Astrocyte (in vitro differentiated cells and primary cell): ENCODE measurements at regions not wholly inside any gene's neighbourhood (a gene's known extent, or its start where the extent isn't known, plus 50 kb on each side); places are given as distances from the start of the nearest gene placed in this dataset.

Experiments
- EZH2 ChIP-seq: IDR thresholded peaks from 2 replicates; pipeline ENCODE4 v1.6.1; 2012; ENCODE audit warnings: mild to moderate bottlenecking, low read length, inconsistent platforms; ENCODE audit not compliant: insufficient read depth
- TF ChIP-seq, protein P1 (sequence below): IDR thresholded peaks from 2 replicates; pipeline ENCODE4 v1.5.1; 2011; ENCODE audit warnings: low read depth, mild to moderate bottlenecking, inconsistent platforms, low read length, moderate library complexity; ENCODE audit not compliant: insufficient read depth

DNA sequence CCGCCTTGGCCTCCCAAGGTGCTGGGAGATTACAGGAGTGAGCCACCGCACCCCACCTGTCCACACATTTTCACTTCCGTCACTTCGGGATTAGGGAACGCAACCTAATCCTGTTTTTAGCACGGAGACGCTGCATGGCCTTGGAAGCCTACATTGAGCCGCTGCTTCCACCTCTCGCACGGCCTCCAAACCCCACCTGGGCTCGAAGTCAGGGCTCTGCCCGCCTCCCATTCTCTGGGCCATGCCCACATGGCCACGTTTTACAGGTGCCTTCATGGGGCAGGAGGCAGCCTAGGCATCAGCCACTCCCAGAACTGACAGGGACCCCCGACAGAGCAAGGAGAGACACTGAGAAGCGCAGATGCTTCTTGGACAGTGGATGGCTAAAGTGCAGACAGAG lies 100.6 kb downstream of the OAT start:
- TF ChIP-seq, protein P1, sequence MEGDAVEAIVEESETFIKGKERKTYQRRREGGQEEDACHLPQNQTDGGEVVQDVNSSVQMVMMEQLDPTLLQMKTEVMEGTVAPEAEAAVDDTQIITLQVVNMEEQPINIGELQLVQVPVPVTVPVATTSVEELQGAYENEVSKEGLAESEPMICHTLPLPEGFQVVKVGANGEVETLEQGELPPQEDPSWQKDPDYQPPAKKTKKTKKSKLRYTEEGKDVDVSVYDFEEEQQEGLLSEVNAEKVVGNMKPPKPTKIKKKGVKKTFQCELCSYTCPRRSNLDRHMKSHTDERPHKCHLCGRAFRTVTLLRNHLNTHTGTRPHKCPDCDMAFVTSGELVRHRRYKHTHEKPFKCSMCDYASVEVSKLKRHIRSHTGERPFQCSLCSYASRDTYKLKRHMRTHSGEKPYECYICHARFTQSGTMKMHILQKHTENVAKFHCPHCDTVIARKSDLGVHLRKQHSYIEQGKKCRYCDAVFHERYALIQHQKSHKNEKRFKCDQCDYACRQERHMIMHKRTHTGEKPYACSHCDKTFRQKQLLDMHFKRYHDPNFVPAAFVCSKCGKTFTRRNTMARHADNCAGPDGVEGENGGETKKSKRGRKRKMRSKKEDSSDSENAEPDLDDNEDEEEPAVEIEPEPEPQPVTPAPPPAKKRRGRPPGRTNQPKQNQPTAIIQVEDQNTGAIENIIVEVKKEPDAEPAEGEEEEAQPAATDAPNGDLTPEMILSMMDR: no peak
- TF ChIP-seq EZH2: no peak
